Amniotic epithelial cell (primary cell): ENCODE measurements at regions not wholly inside any gene's neighbourhood (a gene's known extent, or its start where the extent isn't known, plus 50 kb on each side); places are given as distances from the start of the nearest gene placed in this dataset.
"Not testable (repeated sequence)": the region's sequence is repeated elsewhere in the genome, so short reads cannot be mapped to it uniquely, and the experiment has no call there.

ENCODE experiments used
- DNase-seq: peaks from one replicate; pipeline ENCODE4 v3.0.0-alpha.2; 2010; ENCODE audit warnings: low read depth

DNA sequence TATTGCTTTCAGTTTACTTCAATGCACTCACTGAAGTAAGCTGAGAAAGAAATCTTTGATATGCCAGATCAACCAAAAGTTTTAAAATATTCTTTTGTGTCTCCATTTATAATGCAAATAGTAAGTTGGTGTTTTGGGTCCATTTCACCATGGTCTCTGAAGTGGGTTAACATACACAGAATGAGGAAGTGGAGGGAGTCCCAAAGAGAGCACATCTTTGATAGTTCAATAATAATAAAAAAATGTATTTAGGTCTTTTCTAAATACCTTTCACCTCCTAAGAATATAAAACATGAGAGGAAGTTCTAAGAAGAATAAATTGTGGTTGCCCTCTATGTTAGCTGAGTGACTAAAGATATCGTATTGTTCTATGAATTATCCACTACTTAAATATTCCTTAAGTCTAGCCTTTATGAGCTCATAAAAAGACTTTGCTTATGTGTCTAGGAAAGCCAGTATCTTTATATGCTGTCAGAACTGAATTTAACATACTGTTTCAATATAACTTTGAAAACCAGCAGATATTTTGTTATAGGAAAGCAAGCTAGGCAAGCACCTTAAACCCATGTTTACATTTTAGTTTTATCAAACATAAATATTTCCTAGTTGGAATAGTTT is 148.7 kb upstream of the ZEB2 start:
- DNase-seq, result no peak

DNA sequence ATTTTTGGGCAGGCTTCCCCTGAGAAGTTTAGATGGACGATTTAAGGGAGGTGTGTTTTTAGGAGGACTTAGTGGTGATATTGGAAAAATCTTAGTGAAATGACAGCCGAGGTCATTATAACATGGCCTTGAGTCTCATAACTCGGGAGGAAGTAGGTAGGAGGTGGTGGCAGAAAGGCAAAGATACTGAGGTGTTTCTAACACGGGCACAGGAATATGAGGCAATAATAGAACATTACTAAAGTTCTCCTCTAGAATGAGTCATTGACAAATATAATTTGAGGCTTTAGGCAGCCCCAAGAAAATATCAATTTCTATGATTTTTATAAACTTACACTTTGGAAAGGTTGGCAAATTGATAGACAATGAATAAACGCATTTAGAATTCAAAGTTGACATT is 146.1 kb upstream of the ZEB2 start:
- DNase-seq, result peak; percentile 29

DNA sequence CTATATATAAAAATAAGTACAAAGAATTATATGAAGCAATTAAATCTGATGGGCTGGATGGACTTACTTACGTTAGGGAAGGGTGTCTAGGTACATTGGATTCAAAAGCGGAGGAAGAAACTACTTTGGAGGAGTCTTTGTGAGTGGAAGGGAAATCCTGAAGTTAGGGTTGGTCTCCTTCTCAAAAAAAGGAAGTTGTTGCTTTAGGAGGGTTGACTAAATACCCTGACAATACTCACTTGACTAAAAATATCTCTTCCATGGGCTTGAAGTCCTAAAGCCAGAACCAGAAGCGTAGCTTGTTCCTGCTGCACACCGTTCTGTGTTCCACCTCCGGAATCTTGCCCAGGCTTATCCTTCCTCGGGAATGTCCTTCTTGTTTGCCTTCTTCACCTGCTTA is 143.3 kb upstream of the ZEB2 start:
- no peak for DNase-seq

DNA sequence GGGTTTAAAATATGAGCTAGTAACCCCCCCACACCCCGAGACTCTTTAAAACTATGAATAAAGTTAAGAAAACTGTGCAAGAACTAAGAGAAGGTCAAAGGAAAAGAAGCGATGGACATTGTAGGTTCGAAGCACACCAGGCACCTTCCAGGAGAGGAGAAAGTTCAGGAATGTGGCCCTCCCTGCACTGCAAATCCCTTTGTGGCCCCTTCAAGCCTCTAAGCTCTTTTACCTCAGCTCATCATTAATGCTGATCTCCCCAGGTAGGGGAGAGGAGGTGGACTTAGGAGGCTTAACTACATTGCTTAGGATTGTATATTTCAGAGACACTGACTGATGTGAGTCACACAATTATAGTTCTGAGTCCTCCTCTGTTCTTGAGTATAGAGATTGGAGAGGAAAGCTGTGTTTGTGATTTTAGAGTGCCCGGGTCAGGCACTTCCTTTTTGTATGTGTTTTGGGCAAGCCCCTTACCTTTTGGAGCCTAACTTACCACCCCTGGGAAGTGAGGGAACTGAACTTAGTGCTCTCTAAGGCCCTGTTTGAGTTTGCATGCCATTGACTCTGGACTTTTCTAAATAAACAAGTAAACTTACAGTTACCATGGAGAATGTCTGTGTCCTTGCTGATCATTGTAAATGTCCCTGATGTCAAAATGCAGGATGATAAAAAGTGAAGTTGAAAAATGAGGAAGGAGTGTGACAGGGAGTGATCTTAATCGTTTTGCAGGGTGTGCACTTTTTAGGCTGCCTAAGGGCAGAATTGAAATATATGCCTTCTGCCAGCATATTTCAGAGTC is 140.8 kb upstream of the ZEB2 start:
- DNase-seq, result peak; percentile 38

DNA sequence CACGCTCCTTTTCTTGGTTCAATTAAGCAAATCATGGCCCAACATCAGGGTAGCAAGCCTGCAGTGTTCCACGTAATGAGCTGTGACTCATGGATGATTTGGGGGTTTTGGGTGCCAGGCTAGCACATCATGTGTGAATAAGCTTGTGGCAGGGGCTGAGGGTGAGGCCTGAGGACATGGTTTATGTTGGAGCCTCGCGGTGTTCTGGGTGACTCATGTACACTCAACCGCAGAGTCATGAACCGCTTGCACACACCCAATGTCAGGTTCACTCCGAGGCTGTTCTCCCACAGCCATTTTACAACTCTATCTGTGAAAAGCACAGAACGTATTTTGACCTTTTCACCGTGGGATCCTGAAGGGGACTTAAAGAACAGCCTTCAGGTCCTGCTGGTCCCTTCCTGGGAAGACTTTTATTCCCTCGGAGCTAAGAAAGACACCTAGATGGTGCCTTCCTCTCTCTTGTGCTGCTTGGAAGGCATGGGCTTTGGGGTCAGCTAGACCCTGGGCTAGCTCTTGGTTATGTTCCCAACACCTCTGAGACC is 139.9 kb upstream of the ZEB2 start:
- DNase-seq, result peak; percentile 96

DNA sequence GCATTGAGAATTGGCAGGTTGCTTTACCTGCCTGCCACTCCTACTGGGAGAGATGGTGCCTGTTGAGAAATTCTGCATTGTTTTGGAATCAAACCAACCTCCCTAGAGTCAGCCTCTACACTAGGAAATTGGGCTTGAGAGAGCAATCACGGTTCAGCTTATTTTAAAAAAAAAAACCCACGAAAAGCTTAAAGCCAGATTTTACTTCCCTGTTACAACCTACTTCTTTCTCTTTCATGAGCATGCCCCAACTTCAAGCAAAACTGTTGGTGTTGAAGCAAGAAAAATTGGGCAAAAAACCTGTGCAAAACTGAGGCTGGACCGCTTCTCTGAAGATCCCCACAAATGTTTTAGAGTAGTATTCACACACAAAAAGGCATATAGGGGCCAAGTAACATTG is 134.6 kb upstream of the ZEB2 start:
- no peak for DNase-seq

DNA sequence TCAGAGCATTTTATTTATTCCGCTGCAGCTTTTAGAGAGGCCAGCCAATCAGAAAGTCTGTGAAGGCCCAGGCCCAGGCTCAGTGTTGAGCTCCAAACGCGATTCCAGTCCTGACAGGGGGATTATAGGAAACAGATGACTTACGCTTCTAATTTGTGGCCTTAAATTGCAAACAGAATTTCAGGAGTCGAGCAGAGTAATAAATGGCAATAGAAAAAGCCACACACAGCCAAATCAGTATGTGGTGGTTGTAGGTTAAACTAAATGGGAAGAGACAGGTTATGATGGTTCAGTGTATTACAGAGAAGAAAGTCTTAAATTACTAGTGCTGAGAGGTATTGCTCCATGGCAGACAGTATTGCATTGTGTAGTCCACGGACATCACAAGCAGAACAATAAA is 131.0 kb upstream of the ZEB2 start:
- DNase-seq, result peak; percentile 32

DNA sequence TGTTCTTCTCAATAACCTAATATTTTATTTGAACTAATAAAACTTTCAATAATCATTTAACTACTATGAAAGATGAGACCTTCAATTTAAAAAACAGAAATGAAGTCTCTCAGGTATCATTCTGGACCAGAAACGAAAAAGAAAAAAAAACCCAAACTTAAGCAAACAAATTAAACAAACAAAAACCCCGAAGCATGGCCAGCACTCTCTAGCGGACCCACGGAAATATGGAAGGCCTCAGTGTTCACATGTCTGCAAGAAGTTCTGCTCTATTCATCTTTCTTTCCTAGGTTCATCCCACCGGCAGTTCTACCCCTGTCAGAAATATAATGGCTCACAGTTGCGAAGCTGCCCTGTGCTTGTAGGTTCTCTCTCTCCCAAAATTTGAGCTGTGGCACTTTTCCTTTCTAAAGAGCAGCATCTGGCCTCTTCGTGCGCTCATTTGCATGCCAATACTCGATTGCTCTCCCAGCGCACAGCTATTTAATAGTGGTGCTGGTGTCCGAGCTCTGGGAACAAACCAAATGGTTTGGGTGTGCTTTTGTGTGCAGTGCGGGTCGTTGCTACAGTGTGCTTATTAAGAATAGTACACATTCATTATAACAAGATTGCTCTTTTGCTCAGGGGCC is 129.0 kb upstream of the ZEB2 start:
- no peak for DNase-seq

DNA sequence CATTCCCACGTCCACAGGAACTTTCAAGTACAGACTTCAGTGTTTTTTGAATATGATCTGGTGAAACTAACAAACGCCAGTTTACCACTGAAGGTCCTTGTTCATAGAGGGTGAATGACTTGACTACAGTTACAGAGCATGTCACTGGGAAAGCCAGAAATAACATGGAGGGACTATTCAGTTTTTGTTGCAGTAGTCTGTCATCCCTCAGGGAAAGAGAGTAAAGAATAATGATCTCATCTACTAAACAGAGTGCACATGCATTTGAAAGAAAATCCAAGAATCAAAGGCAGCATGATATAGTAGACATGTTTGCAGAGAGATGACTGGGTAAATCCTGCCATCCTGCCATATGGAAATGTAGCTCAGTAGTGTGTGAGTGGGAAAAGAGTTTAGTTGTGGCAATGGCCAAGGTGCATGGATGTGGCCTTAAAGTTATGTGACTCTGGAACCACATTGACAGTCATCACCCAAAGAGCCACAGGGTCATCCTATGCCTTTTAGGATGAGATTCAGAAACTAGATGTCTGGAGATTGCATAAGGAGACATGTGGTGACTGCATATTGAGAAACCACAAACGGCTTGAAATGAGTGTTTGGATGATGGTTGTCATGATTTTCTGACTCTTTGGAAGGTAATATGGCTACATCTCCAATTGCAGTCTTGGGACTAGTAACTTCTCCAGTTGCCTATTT is 125.3 kb upstream of the ZEB2 start:
- peak; percentile 25 for DNase-seq

DNA sequence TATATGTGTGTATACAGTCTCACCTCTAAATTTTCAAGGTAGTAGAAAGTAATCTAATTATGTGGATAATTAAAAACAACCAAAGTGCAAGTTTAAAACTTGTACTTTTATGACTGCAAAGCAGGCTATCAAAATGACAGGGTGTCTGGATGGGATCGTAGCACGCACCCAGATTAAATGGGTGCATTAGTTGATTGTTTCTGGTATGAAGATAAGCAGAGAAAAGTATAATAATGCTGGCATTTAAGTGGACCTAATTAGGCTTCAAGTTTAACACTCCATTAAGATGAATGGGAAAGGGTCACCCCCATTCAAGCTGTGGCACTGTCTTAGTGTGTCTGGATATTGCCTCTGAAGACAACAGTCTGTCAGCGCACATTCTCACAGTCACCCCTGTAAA is 124.6 kb upstream of the ZEB2 start:
- DNase-seq, result no peak

DNA sequence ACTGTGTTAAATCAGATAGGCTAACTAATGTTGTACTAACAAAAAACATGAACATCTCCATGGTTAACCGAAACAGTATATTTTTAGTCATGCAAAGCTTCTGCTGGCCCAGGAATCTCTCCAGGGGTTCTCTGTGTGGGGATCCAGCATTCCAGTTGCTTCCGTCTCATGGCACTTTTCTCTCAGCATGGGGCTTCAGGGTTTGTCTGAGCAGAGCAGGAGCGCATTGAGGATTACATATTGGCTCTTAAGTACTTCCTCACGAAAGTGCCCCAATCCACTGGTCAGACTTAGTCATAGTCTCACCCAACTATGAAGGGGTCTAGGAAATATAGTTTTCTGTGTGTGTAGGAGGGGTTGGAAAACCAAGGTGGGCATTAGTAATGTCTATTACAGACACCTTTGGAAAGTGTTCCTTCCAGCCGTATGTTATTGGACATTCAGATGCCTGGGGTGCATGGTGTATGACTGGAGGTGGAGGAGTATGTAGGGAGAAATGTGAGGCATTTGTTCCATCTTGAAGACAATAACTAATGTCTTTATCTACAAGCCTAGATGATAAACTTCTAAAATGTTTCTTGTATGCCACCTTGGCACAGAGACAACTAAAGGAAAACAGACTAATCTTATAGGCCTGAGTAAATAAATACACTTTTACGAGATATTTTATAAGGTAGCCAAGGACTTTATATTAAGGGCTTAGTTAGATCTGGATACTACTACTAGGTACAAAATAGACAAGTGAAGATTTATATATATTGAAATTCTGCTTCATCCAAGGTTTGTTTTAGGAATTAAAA is 123.8 kb upstream of the ZEB2 start:
- peak; percentile 41 for DNase-seq

DNA sequence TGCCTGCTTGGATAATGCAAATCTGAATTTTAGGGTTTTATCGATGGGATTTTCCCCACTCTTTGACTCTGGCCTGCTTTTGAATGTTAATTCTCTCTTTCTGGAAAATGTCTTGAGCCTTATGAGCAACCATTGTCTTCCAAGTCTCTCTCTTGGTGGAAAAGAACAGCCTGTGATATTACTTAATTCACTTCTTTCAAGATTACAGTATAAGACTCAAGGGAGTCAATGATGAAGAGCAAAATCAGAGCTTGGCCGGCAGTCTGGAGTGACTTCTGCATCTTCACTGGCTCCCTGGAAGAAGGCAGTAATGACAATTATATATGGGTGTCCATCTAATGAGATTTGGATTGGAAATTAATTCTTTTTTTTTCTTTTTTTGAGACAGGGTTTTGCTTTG is 122.9 kb upstream of the ZEB2 start:
- DNase-seq, result no peak

DNA sequence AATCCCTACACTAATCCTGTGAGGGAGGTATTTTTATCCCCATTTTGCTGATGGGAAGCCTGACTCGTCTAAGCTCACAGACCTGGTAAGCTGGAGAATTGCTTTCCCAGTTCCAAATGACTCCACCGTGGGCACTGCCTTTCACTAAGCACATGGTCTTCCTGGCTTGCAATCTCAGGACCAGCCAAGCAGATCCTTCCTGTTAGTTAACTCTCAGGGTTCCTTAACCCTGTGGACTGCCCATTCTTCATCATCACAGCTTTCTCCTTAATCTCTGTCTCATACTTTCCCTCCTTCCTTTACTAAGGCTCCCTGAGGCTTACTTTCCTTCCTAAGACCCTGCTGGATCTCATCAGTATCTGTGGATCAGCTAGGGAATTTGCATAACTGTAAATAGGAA is 122.2 kb upstream of the ZEB2 start:
- DNase-seq, result no peak

DNA sequence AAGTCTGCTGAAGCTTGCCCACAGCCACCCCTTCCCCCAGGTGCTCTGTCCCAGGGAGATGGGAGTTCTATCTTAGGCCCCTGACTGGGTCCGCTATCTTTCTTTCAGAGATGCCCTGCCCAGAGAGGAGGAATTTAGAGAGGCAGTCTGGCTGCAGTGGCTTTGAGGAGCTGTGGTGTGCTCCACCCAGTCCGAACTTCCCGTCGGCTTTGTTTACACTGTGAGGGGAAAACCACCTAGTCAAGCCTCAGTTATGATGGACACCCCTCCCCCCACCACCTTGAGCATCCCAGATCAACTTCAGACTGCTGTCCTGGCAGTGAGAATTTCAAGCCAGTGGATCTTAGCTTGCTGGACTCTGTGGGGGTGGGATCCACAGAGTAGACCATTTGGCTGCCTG is 118.3 kb upstream of the ZEB2 start:
- not testable (repeated sequence) for DNase-seq

DNA sequence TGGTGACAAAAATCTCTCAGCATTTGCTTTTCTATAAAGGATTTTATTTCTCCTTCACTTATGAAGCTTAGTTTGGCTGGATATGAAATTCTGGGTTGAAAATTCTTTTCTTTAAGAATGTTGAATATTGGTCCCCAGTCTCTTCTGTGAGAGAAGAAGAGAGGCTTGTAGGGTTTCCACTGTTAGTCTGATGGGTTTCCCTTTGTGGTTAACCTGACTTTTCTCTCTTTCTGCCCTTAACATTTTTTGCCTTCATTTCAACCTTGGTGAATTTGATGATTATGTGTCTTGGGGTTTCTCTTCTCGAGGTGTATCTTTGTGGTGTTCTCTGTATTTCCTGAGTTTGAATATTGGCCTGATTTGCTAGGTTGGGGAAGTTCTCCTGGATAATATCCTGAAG is 116.9 kb upstream of the ZEB2 start:
- DNase-seq, result not testable (repeated sequence)

DNA sequence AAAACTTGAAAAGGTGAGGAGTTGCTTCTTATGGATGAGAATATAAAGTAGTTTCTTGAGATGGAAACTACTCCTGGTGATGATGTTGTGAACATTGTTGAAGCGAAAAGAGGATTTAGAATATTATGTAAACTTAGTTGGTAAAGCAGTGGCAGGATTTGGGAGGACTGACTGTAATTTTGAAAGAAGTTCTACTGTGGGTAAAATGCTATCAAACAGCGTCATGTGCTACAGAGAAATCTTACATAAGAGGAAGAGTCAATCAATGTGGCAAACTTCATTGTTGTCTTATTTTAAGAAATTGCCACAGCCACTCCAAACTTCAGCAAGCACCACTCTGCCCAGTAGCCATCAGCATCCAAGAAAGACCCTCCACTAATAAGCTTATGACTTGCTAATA is 112.9 kb upstream of the ZEB2 start:
- no peak for DNase-seq

DNA sequence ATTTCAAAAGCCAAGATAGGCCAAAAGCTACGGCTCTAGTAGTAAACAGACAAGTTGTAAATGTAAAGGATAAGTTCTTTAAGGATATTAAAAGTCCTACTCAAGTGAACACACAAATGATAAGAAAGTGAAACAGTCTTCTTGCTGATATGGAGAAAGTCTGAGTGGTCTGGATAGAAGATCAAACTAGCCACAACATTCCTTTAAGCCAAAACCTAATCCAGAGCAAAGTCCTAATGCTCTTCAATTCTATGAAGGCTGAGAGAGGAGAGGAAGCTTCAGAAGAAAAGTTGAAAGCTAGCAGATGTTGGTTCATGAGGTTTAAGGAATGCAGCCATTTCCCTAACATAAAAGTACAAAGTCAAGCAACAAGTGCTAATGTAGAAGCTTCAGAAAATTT is 111.7 kb upstream of the ZEB2 start:
- DNase-seq, result peak; percentile 38

DNA sequence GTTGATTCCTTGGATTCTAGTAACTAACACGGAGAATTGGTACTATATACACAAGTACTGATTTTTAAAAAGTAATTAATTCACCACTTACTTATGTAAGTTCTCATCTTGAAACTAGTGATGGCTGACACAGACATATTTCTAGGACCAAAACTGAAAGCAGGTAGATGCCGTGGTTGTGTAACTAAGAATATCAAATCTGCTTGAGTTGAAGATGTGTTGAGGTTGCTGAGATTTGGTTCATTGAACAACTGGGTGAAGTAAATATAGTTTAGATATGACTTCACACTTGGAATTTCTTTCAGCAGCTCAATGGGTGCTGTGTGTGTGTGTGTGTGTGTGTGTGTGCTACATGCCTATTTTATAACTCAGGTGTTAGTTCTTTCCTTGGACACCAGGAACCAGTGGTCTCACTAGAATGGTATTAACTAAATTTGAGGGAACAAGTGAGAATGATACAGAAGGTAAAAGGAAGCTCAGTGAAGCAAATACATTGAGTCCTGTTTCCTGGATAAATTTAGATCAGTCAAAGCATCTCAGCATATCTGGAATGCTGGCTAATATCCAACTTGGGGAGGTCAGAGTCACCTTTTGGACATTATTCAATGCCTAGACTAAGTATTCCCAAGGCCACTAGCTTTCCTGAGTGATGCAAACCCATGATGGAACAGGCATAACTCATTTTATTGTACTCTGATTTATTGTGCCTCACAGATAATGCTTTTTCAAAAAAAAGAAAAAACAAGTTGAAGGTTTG is 110.7 kb upstream of the ZEB2 start:
- DNase-seq, result peak; percentile 24

DNA sequence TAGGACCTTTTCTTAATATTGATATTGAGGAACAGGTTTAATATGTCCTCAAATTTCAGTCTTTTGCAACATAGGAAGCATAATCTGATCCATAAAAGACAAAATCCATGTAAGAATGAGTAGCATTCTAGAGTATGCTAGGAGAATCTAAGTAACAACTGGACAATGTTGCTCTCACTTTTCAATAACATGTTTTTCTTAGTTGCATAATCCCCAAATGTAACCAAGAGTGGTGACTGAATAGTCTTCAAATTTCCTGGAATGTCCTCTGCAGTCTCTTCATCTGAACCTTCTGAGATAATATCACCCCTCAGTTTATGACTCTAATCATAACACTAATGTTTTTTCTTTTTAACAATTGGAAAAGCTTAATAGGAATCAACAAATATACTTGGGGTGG is 110.0 kb upstream of the ZEB2 start:
- no peak for DNase-seq

DNA sequence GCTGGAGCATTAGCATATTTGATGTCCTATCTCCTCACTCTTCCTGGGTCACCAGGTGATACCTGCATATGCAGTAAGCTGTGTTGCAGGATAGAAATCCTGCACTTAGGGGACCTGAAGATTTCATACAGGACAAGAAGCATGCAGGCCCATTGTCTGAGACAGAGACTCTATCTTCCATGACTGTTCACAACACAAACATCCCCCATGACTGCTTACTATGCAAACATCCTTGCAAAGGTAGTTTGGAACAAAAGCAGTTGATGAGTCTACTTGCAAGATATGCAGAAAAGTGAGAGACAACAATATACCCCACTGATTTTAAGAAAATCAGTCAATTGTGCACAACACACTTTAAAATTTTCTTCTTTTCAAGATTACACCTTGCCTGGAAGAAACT is 108.6 kb upstream of the ZEB2 start:
- no peak for DNase-seq

DNA sequence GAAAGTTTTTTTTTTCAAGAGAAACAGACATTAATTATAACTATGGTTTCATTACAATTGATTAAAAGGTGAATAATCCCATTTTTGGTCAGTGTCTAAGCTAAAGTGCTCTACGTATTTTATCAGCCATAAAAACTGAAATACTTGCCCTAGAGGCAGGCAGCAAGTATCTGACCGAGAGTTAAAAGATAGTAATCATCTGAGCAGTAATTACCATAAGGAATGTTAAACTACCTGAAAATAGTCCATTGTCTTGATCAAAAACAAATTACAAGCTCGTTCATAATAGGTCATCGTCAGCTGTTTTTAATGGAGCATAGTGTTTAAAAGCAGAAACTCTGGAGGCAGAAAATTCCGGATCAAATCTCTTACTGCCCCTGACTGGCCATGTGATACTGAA is 105.7 kb upstream of the ZEB2 start:
- DNase-seq, result no peak
